GM18519 (cell line): ENCODE measurements at regions not wholly inside any gene's neighbourhood (a gene's known extent, or its start where the extent isn't known, plus 50 kb on each side); places are given as distances from the start of the nearest gene placed in this dataset.

Experiments
- ATAC-seq: cut with Tn5 transposase; IDR thresholded peaks from one replicate; pipeline ENCODE4 v1.9.1; 2021; ENCODE audit warnings: mild to moderate bottlenecking, moderate library complexity; ENCODE audit not compliant: unreplicated experiment, low FRiP score

GRCh38 chr10:78961760-78962159, 107.0 kb upstream of the ZMIZ1 start:
- no peak for ATAC-seq

GRCh38 chr10:78963074-78964034, 105.4 kb upstream of the ZMIZ1 start:
- ATAC-seq: no peak

GRCh38 chr10:78964274-78964951, 104.4 kb upstream of the ZMIZ1 start:
- ATAC-seq: no peak

GRCh38 chr10:78964952-78965633, 103.7 kb upstream of the ZMIZ1 start:
- ATAC-seq: no peak

- no peak for ATAC-seq
These were observed 102.5 kb upstream of the ZMIZ1 start for GRCh38 chr10:78966182-78966787.

GRCh38 chr10:78966844-78967488, 101.8 kb upstream of the ZMIZ1 start:
- no peak for ATAC-seq

- no peak for ATAC-seq
These were observed 100.3 kb upstream of the ZMIZ1 start for GRCh38 chr10:78968300-78968942.

- no peak for ATAC-seq
These were observed 99.8 kb upstream of the ZMIZ1 start for GRCh38 chr10:78968943-78969342.

- ATAC-seq: no peak
These were observed 99.0 kb upstream of the ZMIZ1 start for GRCh38 chr10:78969719-78970118.

GRCh38 chr10:78970261-78970660, 98.5 kb upstream of the ZMIZ1 start:
- ATAC-seq: no peak

GRCh38 chr10:78971094-78971682, 97.6 kb upstream of the ZMIZ1 start:
- no peak for ATAC-seq

- ATAC-seq: no peak
These were observed 96.4 kb upstream of the ZMIZ1 start for GRCh38 chr10:78972160-78972946.

GRCh38 chr10:78972947-78973900, 95.5 kb upstream of the ZMIZ1 start:
- peak; percentile 76 for ATAC-seq

GRCh38 chr10:78973901-78974616, 94.7 kb upstream of the ZMIZ1 start:
- ATAC-seq: peak; percentile 12

- ATAC-seq: no peak
These were observed 94.0 kb upstream of the ZMIZ1 start for GRCh38 chr10:78974617-78975317.

GRCh38 chr10:78975926-78976325, 92.8 kb upstream of the ZMIZ1 start:
- ATAC-seq: no peak
